Loucy (cell line): ENCODE measurements at regions not wholly inside any gene's neighbourhood (a gene's known extent, or its start where the extent isn't known, plus 50 kb on each side); places are given as distances from the start of the nearest gene placed in this dataset.

Experiments used
- H2AFZ ChIP-seq: fragments of 200-600 bp; sonication (generic); 2 replicates; pipeline ENCODE4 v1.6.0; 2016; ENCODE audit warnings: antibody characterized with exemption, mild to moderate bottlenecking, low read length, moderate library complexity
- H3F3A ChIP-seq: fragments of 200-600 bp; 2 replicates; pipeline ENCODE4 v1.6.0; 2016; ENCODE audit warnings: antibody characterized with exemption, low read depth, mild to moderate bottlenecking
- H3K27me3 ChIP-seq: fragments of 200-600 bp; sonication (generic); 2 replicates; pipeline ENCODE4 v1.6.1; 2014; ENCODE audit warnings: low read length, mild to moderate bottlenecking; ENCODE audit not compliant: insufficient read depth, poor library complexity, severe bottlenecking
- H3K36me3 ChIP-seq: fragments of 200-600 bp; sonication (generic); 2 replicates; pipeline ENCODE4 v1.6.1; 2016; ENCODE audit warnings: low read length; ENCODE audit not compliant: insufficient read depth
- H3K4me1 ChIP-seq: fragments of 200-600 bp; sonication (generic); 2 replicates; pipeline ENCODE4 v1.5.1; 2014; ENCODE audit warnings: low read length, mild to moderate bottlenecking; ENCODE audit not compliant: insufficient read depth, poor library complexity, severe bottlenecking
- H3K4me2 ChIP-seq: fragments of 200-600 bp; sonication (generic); 2 replicates; pipeline ENCODE4 v1.6.0; 2014; ENCODE audit warnings: antibody characterized with exemption, low read length, low read depth, mild to moderate bottlenecking; ENCODE audit not compliant: poor library complexity, severe bottlenecking
- H3K4me3 ChIP-seq: fragments of 200-600 bp; sonication (generic); 2 replicates; pipeline ENCODE4 v1.5.1; 2014; ENCODE audit warnings: low read length, mild to moderate bottlenecking, mixed read lengths; ENCODE audit not compliant: poor library complexity, severe bottlenecking
- H3K79me2 ChIP-seq: fragments of 200-600 bp; sonication (generic); 2 replicates; pipeline ENCODE4 v1.6.1; 2014; ENCODE audit warnings: low read length; ENCODE audit not compliant: insufficient read depth
- H3K9ac ChIP-seq: fragments of 200-600 bp; sonication (generic); 2 replicates; pipeline ENCODE4 v1.6.0; 2014; ENCODE audit warnings: mild to moderate bottlenecking, low read depth, low read length, moderate library complexity; ENCODE audit not compliant: poor library complexity, severe bottlenecking
- H3K9me2 ChIP-seq: fragments of 200-600 bp; sonication (generic); replicated peaks from 2 replicates; pipeline ENCODE4 v1.6.1; 2016; ENCODE audit warnings: low read depth, low read length, mixed read lengths
- H3K9me3 ChIP-seq: fragments of 200-600 bp; sonication (generic); 2 replicates; pipeline ENCODE4 v1.6.1; 2014; ENCODE audit warnings: mild to moderate bottlenecking, antibody characterized with exemption, low read length, low read depth; ENCODE audit not compliant: insufficient read depth
- H4K20me1 ChIP-seq: fragments of 200-600 bp; sonication (generic); 2 replicates; pipeline ENCODE4 v1.6.0; 2014; ENCODE audit warnings: antibody characterized with exemption, low read length, mild to moderate bottlenecking; ENCODE audit not compliant: insufficient read depth, poor library complexity, severe bottlenecking
- EZH2phosphoT487 ChIP-seq: fragments of 200-600 bp; IDR thresholded peaks from 2 replicates; pipeline ENCODE4 v1.6.1; 2018; ENCODE audit warnings: antibody characterized with exemption, mild to moderate bottlenecking, moderate library complexity, borderline replicate concordance
- TF ChIP-seq, protein P1 (sequence below): fragments of 200-600 bp; sonication (generic); conservative IDR thresholded peaks from 2 replicates; pipeline ENCODE4 v1.5.1; 2014; ENCODE audit warnings: mild to moderate bottlenecking, antibody characterized with exemption, low read length

- no peaks in the 10 kb centered on the region for H3K36me3 ChIP-seq
- H3F3A ChIP-seq = no peaks in the 10 kb centered on the region
- no peaks in the 10 kb centered on the region for H3K4me1 ChIP-seq
- no peak overlapping the region for H3K9ac ChIP-seq
- H3K27me3 ChIP-seq = no peaks in the 10 kb centered on the region
- no peak overlapping the region for H2AFZ ChIP-seq
- H3K79me2 ChIP-seq = no peaks in the 10 kb centered on the region
- H3K4me3 ChIP-seq = no peak overlapping the region
- no peaks in the 10 kb centered on the region for H3K9me3 ChIP-seq
- H3K4me2 ChIP-seq = no peak overlapping the region
- H3K9me2 ChIP-seq = no peaks in the 10 kb centered on the region
- no peak for TF ChIP-seq EZH2phosphoT487
- TF ChIP-seq, protein P1, sequence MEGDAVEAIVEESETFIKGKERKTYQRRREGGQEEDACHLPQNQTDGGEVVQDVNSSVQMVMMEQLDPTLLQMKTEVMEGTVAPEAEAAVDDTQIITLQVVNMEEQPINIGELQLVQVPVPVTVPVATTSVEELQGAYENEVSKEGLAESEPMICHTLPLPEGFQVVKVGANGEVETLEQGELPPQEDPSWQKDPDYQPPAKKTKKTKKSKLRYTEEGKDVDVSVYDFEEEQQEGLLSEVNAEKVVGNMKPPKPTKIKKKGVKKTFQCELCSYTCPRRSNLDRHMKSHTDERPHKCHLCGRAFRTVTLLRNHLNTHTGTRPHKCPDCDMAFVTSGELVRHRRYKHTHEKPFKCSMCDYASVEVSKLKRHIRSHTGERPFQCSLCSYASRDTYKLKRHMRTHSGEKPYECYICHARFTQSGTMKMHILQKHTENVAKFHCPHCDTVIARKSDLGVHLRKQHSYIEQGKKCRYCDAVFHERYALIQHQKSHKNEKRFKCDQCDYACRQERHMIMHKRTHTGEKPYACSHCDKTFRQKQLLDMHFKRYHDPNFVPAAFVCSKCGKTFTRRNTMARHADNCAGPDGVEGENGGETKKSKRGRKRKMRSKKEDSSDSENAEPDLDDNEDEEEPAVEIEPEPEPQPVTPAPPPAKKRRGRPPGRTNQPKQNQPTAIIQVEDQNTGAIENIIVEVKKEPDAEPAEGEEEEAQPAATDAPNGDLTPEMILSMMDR = no peak
- no peaks in the 10 kb centered on the region for H4K20me1 ChIP-seq
Observed at GRCh38 chr1:88288571-88288970, 395.5 kb upstream of the PKN2 start.

DNA sequence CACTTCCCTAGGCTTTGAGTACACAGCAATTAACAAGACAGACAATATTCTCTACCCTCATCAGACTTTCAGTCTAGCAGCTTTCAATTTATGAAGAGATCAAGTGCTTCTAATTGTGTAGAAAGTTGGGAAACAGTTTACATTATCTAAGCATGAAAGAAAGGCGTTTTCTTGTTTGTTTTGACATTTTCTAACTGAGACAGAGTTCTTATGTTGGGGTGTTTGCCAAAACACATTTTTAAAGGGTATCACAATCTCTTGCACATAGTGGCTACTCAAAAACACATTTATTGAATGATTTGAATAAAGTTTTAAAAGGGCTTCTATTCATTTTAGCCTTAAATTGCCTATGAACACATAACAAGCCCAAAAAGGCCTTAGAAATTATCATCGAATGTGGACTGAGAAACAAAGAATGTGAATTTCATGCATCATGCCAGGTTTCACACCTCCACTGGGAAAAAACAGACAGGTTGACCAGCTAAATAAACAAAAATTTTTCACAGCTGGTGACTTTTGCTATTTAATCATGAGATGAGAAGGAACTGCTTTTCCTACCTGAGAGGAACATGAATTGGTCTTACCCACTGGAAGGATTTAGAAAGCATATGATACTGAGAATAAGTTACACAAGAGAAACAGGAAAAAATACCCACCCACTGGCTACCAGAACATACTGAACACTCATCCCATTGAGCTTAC, 394.5 kb upstream of the PKN2 start:
- Histone ChIP-seq H3K79me2 (no peaks in the 10 kb centered on the region), H3K9ac (no peak overlapping the region), H3K9me3 (no peaks in the 10 kb centered on the region), H2AFZ (no peak overlapping the region), H3K36me3 (no peaks in the 10 kb centered on the region), H3F3A (no peaks in the 10 kb centered on the region), H4K20me1 (no peaks in the 10 kb centered on the region), H3K9me2 (no peaks in the 10 kb centered on the region), H3K4me2 (no peak overlapping the region), H3K4me3 (no peak overlapping the region), H3K27me3 (no peaks in the 10 kb centered on the region), H3K4me1 (no peaks in the 10 kb centered on the region)
- TF ChIP-seq, protein P1 = no peak
- no peak for TF ChIP-seq EZH2phosphoT487

DNA sequence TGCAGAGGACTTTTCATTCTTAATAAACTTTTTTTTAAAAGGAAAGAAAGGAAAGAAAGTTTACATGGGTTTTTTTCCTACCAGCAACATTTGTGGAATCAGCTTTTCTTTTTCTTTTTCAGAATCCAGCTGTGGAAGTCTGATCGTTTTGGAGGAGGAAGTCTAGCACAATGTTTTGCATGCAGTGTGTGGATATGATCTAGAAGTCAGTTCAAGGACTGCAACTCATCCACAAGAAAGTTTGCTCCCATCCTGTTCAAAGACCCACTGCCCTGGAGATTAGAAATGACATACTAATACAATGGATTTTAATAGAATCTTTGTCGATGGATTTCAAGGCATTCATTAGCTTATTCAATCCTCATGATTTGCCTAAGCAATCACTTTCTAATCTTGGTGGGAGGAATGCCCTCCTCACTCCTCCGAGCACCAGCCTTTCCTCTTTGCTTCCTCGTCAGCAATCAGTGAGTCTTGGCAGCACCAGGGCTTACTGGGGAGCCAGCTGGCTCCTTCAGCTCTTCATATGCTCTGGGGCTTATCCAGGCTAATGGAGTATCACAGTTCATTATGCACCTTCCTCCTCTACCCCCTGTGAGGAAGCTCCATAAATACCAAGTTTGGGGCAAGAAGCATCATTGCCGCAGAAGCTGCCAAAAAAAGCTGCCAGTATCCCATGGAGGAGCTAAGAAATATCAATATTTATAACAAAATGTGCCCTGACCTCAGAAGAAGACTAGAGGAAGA, 392.3 kb upstream of the PKN2 start:
- Histone ChIP-seq H3K4me1 (no peaks in the 10 kb centered on the region), H3K9me2 (no peaks in the 10 kb centered on the region), H3K4me2 (no peak overlapping the region), H2AFZ (no peak overlapping the region), H3F3A (no peaks in the 10 kb centered on the region), H3K27me3 (no peaks in the 10 kb centered on the region), H4K20me1 (no peaks in the 10 kb centered on the region), H3K9me3 (no peaks in the 10 kb centered on the region), H3K4me3 (no peak overlapping the region), H3K79me2 (no peaks in the 10 kb centered on the region), H3K36me3 (no peaks in the 10 kb centered on the region), H3K9ac (no peak overlapping the region)
- TF ChIP-seq, protein P1 = no peak
- no peak for TF ChIP-seq EZH2phosphoT487
